OCI-M2 (cell line): ENCODE measurements at regions not wholly inside any gene's neighbourhood (a gene's known extent, or its start where the extent isn't known, plus 50 kb on each side); places are given as distances from the start of the nearest gene placed in this dataset.
"Not testable (repeated sequence)": the region's sequence is repeated elsewhere in the genome, so short reads cannot be mapped to it uniquely, and the experiment has no call there.

Experiments
- DNase-seq: peaks from one replicate; lab custom pipeline; 2025; ENCODE audit not compliant: unreplicated experiment; lab: John Stamatoyannopoulos, UW

DNA sequence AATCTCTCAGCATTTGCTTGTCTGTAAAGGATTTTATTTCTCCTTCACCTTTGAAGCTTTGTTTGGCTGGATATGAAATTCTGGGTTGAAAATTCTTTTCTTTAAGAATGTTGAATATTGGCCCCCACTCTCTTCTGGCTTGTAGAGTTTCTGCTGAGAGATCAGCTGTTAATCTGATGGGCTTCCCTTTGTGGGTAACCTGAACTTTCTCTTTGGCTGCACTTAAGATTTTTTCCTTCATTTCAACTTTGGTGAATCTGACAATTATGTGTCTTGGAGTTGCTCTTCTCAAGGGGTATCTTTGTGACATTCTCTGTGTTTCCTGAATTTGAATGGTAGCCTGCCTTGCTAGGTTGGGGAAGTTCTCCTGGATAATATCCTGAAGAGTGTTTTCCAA lies 189.4 kb downstream of the TTC6 start:
- not testable (repeated sequence) for DNase-seq

DNA sequence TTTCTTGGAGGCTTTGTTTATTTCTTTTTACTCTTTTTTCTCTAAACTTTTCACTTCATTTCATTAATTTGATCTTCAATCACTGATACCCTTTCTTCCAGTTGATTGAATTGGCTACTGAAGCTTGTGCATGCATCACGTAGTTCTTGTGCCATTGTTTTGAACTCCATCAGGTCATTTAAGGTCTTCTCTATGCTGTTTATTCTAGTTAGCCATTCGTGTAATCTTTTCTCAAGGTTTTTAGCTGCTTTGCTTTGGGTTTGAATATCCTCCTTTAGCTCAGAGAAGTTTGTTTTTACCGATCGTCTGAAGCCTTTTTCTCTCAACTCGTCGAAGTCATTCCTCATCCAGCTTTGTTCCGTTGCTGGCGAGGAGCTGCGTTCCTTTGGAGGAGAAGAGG lies 189.9 kb downstream of the TTC6 start:
- DNase-seq, result not testable (repeated sequence)

DNA sequence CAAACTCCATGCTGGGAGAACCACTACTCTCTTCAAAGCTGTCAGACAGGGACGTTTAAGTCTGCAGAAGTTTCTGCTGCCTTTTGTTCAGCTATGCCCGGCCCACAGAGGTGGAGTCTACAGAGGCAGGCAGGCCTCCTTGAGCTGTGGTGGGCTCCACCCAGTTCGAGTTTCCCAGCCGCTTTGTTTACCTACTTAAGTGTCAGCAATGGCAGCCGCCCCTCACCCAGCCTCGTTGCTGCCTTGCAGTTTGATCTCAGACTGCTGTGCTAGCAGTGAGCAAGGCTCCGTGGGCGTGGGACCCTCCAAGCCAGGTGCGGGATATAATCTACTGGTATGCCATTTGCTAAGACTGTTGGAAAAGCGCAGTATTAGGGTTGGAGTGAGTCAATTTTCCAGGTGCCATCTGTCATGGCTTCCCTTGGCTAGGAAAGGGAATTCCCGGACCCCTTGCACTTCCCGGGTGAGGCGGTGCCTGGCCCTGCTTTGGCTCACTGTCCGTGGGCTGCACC lies 190.7 kb downstream of the TTC6 start:
- not testable (repeated sequence) for DNase-seq

GRCh38 chr14:37787879-37788494 lies 192.6 kb downstream of the TTC6 start:
- no peak for DNase-seq

DNA sequence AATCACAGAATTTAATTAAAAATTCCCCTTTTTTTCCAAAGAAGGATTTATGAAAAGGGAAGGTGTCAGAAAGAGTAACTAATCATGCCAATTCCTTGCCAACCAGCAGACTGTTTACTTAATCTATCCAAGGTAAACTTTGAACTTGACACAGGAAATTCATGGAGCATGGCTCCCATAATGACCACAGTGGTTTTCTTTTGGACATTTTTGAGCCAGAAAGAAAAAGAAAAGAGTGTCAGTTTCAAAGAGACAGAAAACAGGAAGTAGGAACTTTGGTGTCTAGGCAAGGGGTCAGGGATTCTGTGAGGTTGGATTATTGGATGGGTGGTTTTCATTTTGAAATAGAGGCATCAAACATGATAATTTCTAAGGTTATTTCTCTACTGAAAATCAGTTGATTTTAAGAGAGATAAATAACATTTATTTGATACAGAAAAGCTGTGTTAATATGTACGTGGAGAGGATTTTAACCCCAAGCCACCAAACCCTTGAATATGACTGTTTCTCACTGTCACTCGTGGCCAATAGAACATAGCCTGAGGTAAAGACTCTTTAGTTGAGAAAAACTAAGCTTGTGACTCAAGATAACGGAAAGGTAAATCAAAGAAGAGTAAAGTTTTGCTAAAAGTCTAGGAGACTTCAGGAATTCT lies 196.1 kb downstream of the TTC6 start:
- DNase-seq, result no peak

DNA sequence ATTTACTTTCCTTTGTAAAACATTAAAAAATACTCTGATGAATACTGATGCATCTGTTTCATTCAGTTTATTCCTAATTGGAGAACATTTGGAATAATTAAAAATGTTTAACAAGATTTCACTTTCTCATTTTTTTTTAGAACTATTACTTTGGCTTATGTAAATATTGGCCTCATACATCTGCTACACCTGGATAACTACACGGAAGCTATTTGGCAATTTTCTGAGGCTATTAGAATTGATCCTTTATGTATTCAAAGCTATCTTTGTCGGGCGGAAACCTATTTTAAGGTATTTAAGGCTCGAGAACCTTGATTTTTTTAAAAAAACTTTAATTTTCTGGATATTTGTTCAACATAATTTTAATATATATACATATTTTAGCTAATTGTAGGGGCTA lies 196.7 kb downstream of the TTC6 start:
- DNase-seq, result no peak

- no peak for DNase-seq
Observed at GRCh38 chr14:37796703-37797416, 201.4 kb downstream of the TTC6 start.

DNA sequence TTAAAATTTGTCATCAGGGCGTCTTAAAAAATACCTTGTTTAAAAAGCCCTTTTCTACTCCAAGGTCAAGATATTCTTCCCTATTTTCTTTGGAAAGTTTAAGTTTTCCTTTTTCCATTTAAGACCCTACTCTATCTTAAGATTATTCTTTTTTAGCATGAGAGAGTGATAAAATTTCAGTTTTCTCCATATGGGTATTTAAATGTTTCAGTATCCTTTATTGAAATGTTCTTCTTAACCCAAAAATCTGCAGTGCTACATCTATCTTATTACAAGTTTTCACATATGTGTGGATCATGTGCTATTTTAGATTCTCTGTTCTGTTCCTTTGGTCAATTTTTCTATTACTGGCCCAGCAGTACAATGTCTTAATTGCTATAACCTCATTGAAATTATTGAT lies 202.2 kb downstream of the TTC6 start:
- no peak for DNase-seq

DNA sequence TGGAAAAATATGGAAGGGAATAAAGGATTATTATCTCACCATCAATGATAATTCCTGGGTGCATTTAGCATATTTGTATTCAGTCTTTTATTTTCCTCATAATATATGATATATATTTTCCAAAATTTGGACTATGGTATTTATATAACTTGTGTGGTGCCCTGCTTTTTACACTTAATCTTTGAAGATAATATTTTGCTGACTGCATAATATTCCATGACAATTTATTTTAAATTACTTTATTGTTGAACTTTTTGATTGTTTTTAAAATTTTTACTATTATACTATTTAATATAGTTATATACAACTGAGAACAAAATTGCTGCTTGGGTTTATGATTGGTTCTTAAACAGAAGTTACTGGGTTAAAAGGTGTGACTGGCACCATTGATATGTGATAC lies 212.3 kb downstream of the TTC6 start:
- DNase-seq, result no peak

DNA sequence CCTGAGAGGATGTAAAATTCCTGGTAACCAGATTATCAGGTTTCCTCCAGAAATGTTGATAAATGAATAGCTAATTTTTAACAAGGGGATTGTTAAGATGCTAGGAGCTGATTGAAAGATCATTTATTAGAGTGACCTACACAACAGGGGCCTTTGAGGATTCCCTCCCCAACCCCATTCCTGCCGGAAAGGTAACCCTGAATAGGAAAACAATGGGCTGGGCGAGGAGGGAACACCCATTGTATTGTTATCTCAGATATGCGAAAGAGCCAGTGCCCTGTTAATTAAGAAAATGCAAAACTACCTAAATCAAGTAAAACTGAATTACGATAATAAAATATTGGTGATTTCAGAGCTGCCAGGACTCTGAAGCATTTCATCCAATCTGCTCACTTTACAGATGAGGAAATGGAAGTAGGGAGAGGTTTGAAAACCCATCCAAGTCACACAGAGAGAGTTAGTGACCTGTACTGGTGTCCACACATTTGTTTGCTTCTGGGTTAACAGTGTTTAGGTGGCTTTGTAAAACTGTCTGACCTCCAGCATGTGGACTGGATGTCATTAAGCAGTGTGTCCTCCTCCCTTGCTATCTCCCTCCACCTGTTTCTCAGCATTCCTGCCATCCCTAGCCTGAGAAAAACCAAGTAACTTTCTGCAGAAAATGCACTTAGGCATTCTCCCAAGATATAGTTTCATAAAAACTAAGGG lies 214.8 kb downstream of the TTC6 start:
- no peak for DNase-seq

DNA sequence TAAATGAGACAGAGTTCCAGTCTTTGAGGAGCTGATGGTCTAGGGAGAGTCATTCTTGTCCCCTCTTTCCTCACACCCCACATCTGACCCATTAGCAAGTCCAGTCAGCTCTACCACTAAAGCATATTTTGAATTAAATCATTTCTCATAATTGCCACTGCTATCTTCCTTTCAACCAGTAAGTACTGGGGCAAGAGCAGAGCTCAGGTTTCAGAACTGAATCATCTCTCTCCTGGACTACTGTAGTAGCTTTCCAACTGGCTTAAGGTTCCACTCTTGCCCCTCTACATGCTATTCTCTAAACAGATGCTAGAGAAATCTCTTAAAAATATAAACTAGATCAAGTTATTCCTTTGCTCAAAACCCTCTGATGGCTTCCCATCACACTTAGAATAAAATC lies 218.3 kb downstream of the TTC6 start:
- no peak for DNase-seq

GRCh38 chr14:37816135-37816534 lies 220.7 kb downstream of the TTC6 start:
- DNase-seq, result no peak

DNA sequence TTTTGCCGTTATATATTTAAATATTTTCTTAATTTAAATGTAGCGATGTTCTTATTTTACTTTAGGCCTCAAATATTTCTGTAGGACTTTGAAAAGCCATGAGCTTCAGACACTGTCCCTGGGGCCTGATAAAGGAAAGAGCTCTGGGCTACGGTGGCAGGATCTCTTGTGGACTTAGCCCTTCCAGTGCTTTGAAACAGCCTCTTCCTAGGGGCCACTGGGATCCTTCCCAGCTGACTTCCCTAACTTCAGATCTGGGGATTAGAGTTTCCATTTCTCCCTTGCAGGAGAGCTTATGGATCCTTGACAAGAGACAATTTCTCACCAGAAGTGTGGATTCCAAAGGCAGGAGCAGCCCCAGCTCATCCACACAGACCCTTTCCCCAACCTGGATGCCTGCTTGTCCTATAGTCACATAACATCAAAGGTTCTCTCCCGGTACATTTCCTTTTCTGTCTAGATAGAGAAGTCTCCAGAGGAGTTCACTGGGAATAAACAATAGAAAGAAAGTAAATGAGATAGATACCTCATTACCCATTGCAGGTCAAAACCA lies 221.4 kb downstream of the TTC6 start:
- DNase-seq, result no peak

DNA sequence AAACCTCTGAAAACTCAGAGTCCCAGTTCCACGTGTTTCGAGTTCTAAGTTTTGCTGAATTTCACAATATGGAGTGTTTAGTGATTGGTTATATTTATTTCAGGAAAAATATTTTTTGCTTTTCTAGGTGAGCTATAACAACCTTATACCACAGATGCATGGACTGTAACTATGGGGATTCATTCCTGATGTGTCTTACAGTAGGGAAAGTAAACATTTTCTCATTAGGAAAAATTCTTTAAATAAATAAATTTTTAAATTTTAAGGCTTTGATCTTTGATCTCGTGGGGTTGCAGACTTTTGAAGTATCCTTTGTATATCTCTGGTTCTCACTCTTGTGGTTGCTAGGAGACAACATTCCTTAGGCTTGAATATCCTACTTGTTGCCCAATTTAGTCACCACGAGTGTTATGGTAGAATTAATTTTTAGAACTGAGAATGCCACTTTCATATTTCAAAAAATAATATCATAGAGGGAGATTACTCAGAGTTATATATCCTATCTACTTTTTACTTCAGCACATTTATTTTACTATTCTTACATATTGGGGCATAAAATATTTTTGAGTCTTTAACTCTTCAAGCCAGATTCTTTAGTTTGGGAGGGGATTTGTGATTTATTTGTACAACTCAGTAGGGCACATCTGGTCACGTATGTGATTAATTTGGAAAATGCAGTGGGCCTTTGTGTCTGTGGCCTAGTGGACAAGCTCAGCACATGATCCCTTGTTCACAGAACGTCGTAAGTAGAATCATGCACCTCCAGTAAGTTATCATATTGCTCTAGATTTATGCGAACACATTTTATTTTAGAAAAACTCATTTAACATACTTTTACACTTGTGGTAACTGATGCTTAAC lies 224.0 kb downstream of the TTC6 start:
- no peak for DNase-seq

- DNase-seq, result not testable (repeated sequence)
Observed at GRCh38 chr14:37820810-37821209, 225.4 kb downstream of the TTC6 start.

DNA sequence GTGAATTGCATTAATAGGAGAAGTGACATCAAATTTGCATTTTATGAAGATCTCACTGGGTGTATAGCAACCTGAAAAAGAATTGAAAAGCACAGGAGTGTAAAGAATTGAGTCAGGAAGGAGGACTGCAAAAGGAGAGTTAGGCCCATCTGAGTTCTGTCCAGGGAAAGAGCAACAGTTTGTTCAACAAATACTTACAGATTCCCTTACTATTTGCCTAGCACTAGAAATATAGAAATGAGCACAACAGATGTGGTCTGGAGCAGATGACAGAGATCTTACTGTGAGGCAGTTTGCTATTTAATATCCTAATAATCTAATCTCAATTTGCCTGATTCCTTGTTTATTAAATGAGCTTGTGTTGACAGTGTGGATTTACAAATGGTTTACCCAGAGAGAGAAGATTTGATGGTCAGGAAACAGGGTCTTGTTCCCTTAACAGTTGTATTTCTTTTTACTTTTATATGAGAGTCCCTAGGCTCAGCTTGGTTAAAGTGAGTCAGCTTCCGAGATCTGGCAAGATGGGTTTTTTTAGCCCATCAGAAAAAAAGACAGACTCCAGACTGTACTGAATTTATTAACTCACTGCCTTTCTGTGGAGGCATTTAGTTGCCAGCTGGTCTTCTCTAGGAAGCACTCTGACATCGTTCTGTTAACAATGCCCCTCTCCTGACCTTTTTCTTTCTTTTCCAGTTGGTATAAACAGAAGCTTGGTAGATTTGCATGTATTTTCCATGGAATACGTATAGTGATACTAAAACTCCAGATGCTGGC lies 229.7 kb downstream of the TTC6 start:
- DNase-seq, result no peak

DNA sequence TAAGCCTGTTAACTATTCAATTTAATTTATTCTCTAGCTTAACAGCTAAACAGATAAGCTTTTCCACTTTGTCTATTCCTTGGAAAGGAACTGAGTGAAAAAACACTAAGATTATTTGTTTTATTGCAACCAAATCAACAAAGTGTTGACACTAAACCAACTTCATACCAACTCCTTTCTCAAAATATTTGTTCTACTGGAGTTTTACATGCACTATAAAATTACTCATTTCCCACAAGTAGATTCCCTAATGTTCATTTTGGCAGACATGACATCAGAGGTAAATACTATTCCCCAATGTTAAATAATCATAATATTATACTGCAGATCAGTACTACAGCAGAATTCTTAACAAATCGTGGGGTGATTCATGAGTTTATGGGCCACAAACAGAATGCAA lies 231.4 kb downstream of the TTC6 start:
- DNase-seq, result no peak

DNA sequence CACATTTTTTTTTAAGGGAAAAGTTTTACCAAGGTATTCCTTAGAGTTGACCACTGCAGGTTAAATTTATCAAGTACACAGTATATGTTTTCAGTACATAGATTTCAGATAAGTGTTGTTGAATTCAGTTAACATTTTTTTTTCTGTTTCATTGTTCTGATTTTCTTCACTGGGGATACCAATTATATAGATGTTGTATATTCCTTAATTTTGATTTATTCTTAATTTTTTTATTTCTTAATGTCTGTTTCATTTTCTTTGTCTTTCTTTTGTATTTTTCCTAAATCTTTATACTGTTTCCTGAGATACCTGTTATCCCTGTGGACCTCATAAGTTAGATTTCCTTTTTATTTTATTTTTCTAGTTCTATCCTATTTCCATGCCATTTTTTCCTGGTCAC lies 234.8 kb downstream of the TTC6 start:
- DNase-seq, result no peak

DNA sequence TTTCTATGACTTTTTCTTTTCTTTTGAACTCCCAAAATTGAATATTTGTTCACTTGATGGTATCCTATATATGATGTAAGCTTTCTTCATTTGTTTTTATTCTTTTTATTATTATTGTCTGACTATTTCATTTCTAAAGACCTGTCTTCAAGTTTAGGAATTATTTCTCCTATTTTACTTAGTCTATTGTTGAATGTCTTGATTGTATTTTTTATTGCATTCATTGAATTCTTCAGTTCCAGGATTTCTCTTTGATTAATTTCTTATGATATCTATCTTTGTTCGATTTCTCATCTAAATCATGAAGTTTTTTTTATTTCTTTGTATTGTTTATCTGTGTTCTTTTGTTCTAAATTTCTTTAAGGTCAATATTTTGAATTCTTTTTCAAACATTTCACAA lies 238.8 kb downstream of the TTC6 start:
- DNase-seq, result no peak

GRCh38 chr14:37838778-37839177 lies 243.3 kb downstream of the TTC6 start:
- not testable (repeated sequence) for DNase-seq
